ENCODE measurements at regions not wholly inside any gene's neighbourhood (a gene's known extent, or its start where the extent isn't known, plus 50 kb on each side); places are given as distances from the start of the nearest gene placed in this dataset.
A peak's percentile ranks its signal among the peaks of the same experiment; 100 is the strongest.

DNA sequence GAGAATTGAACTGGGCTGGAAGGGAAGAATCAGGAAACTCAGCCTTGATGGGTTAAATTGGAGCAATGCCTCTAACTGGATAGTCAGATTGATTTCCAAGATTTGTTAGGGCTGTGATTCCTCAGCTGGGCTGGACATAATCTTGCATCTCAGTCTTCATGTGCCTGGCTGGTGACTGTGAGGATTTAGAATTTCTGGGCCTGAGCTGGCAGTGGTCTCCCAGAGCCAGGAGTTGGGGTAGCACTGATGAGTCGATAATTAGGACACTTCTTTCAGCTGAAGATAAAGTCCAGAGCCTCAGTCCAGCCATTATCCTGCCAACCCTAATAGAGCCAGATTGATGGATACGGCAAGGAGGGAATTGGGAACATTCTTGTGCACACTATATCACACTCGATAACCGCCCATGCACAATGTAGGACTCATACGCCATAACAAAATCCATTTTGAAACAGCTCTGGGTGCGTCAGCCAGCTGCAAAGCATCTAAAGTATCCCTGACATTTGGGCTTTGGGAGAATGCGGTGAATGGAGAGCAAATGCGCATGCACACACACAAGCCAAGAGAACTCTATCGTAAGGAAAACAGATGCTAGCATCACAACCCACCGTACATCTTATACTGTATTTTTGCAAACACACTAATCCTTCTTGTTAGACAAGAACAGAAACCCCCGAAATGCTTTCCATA, 405.1 kb upstream of the KLF4 start:
- Histone ChIP-seq H3K4me1 (ENCODE audit: control insufficient read depth in 5 of 5, insufficient read depth in 5 of 5, low read length in 5 of 5) (peaks cover 0 to 20% (median 13%) of the 10 kb centered on the region in 5 donors), H3K4me3 (no peak overlapping the region), H3K27ac (ENCODE audit: low read depth in 1 of 2, low read length in 1 of 2) (no peak overlapping the region), H3K36me3 (ENCODE audit: control insufficient read depth in 4 of 4, insufficient read depth in 4 of 4, low read length in 4 of 4) (no peaks in the 10 kb centered on the region), H3K9ac (ENCODE audit: insufficient read depth in 1 of 2, low read length in 2 of 2) (no peak overlapping the region), H3K27me3 (ENCODE audit: control insufficient read depth in 3 of 3, insufficient read depth in 3 of 3, low read length in 2 of 3) (no peaks in the 10 kb centered on the region), H3K9me3 (ENCODE audit: control insufficient read depth in 4 of 4, insufficient read depth in 3 of 4, low read length in 3 of 4) (peaks cover 0 to 5% (median 0%) of the 10 kb centered on the region in 4 donors)
- DNase-seq: peak; percentile 89 to 97 (median 96)
- TF ChIP-seq, protein P1, sequence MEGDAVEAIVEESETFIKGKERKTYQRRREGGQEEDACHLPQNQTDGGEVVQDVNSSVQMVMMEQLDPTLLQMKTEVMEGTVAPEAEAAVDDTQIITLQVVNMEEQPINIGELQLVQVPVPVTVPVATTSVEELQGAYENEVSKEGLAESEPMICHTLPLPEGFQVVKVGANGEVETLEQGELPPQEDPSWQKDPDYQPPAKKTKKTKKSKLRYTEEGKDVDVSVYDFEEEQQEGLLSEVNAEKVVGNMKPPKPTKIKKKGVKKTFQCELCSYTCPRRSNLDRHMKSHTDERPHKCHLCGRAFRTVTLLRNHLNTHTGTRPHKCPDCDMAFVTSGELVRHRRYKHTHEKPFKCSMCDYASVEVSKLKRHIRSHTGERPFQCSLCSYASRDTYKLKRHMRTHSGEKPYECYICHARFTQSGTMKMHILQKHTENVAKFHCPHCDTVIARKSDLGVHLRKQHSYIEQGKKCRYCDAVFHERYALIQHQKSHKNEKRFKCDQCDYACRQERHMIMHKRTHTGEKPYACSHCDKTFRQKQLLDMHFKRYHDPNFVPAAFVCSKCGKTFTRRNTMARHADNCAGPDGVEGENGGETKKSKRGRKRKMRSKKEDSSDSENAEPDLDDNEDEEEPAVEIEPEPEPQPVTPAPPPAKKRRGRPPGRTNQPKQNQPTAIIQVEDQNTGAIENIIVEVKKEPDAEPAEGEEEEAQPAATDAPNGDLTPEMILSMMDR (IDR thresholded peaks at IDR 0.05; ENCODE audit: control extremely low read depth, extremely low read depth): no peak
- ATAC-seq (ENCODE audit: insufficient read depth, low FRiP score): no peak
- 84 to 86% methylated on average over 11 of the region's 11 CpGs for WGBS, 2 donors

GRCh38 chr9:107890921-107891465, 401.4 kb upstream of the KLF4 start:
- no peak for ATAC-seq (ENCODE audit: insufficient read depth, low FRiP score)
- Histone ChIP-seq H3K4me3 (no peak overlapping the region), H3K27me3 (ENCODE audit: control insufficient read depth in 3 of 3, insufficient read depth in 3 of 3, low read length in 2 of 3) (no peaks in the 10 kb centered on the region), H3K27ac (ENCODE audit: low read depth in 1 of 2, low read length in 1 of 2) (no peak overlapping the region), H3K36me3 (ENCODE audit: control insufficient read depth in 4 of 4, insufficient read depth in 4 of 4, low read length in 4 of 4) (no peaks in the 10 kb centered on the region), H3K9ac (ENCODE audit: insufficient read depth in 1 of 2, low read length in 2 of 2) (no peak overlapping the region), H3K9me3 (ENCODE audit: control insufficient read depth in 4 of 4, insufficient read depth in 3 of 4, low read length in 3 of 4) (peaks cover 0 to 5% (median 0%) of the 10 kb centered on the region in 4 donors), H3K4me1 (ENCODE audit: control insufficient read depth in 5 of 5, insufficient read depth in 5 of 5, low read length in 5 of 5) (peaks cover 0 to 24% (median 13%) of the 10 kb centered on the region in 5 donors)
- no peak for DNase-seq
- WGBS, 2 donors: 95 to 96% methylated on average over 3 of the region's 3 CpGs
- TF ChIP-seq, protein P1 (IDR thresholded peaks at IDR 0.05; ENCODE audit: control extremely low read depth, extremely low read depth): no peak

DNA sequence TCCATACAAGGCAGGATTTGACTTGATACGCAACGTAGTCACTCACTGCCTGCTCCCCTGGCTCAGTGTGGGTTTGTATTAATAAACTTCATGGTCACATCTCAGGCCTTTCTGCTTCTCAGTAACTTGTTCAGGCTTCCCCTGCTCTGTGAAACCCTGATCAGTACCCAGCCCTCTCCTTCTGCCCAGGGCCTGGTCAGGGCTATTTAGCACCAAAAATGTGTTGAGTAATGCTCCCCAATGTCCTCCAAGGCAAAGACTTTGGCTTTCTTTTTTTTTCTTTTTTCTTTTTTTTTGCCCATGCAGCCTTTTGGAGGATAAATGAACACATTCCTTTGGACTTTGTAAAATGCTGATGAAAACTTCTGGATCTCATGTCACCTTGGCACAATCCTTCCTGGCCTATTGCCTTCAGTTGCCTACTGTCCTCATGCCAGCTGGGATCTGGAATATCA, 399.2 kb upstream of the KLF4 start:
- TF ChIP-seq, protein P1 (IDR thresholded peaks at IDR 0.05; ENCODE audit: control extremely low read depth, extremely low read depth): no peak
- Histone ChIP-seq H3K27ac (ENCODE audit: low read depth in 1 of 2, low read length in 1 of 2) (no peak overlapping the region), H3K4me3 (no peak overlapping the region), H3K36me3 (ENCODE audit: control insufficient read depth in 4 of 4, insufficient read depth in 4 of 4, low read length in 4 of 4) (no peaks in the 10 kb centered on the region), H3K27me3 (ENCODE audit: control insufficient read depth in 3 of 3, insufficient read depth in 3 of 3, low read length in 2 of 3) (no peaks in the 10 kb centered on the region), H3K9me3 (ENCODE audit: control insufficient read depth in 4 of 4, insufficient read depth in 3 of 4, low read length in 3 of 4) (peaks cover 0 to 5% (median 0%) of the 10 kb centered on the region in 4 donors), H3K4me1 (ENCODE audit: control insufficient read depth in 5 of 5, insufficient read depth in 5 of 5, low read length in 5 of 5) (peaks cover 0 to 6% (median 0%) of the 10 kb centered on the region in 5 donors), H3K9ac (ENCODE audit: insufficient read depth in 1 of 2, low read length in 2 of 2) (no peak overlapping the region)
- DNase-seq (peak in 2 of 3 donors; percentile 23 to 38), ATAC-seq (ENCODE audit: insufficient read depth, low FRiP score) (no peak)
- WGBS, 2 donors: 91 to 98% methylated on average over 2 of the region's 2 CpGs
